KMS-11 (cell line): ENCODE measurements at regions not wholly inside any gene's neighbourhood (a gene's known extent, or its start where the extent isn't known, plus 50 kb on each side); places are given as distances from the start of the nearest gene placed in this dataset.

Experiments used
- H2AFZ ChIP-seq: fragments of 200-600 bp; sonication (generic); 2 replicates; pipeline ENCODE4 v1.6.1; 2016; ENCODE audit warnings: antibody characterized with exemption, mixed run types, low read depth
- H3K27ac ChIP-seq: fragments of 200-600 bp; sonication (generic); 2 replicates; pipeline ENCODE4 v1.6.1; 2016; ENCODE audit warnings: mild to moderate bottlenecking, mixed run types
- H3K27me3 ChIP-seq: fragments of 200-600 bp; sonication (generic); 2 replicates; pipeline ENCODE4 v1.6.1; 2017; ENCODE audit warnings: mild to moderate bottlenecking, low read depth, mixed run types, moderate library complexity; ENCODE audit not compliant: insufficient read depth
- H3K36me3 ChIP-seq: fragments of 200-600 bp; sonication (generic); 2 replicates; pipeline ENCODE4 v1.6.1; 2017; ENCODE audit warnings: mild to moderate bottlenecking, mixed run types; ENCODE audit not compliant: insufficient read depth
- H3K4me1 ChIP-seq: fragments of 200-600 bp; sonication (generic); 2 replicates; pipeline ENCODE4 v1.6.1; 2016; ENCODE audit warnings: mild to moderate bottlenecking, low read depth, mixed run types; ENCODE audit not compliant: poor library complexity, severe bottlenecking
- H3K4me2 ChIP-seq: fragments of 200-600 bp; sonication (generic); 2 replicates; pipeline ENCODE4 v1.7.0; 2016; ENCODE audit warnings: mild to moderate bottlenecking, mixed run types
- H3K4me3 ChIP-seq: fragments of 200-600 bp; sonication (generic); IDR thresholded peaks from 2 replicates; pipeline ENCODE4 v1.6.1; 2017; ENCODE audit warnings: low read depth, low read length, mixed read lengths; ENCODE audit not compliant: insufficient read depth
- H3K79me2 ChIP-seq: fragments of 200-600 bp; sonication (generic); 2 replicates; pipeline ENCODE4 v1.6.1; 2016; ENCODE audit warnings: low read depth, mixed run types; ENCODE audit not compliant: insufficient read depth
- H3K9ac ChIP-seq: fragments of 200-600 bp; sonication (generic); 2 replicates; pipeline ENCODE4 v1.6.1; 2016; ENCODE audit warnings: mild to moderate bottlenecking, mixed run types
- H4K20me1 ChIP-seq: fragments of 200-600 bp; sonication (generic); 2 replicates; pipeline ENCODE4 v1.6.1; 2016; ENCODE audit warnings: mild to moderate bottlenecking, mixed run types; ENCODE audit not compliant: insufficient read depth
- TF ChIP-seq, protein P1 (sequence below): fragments of 200-600 bp; sonication (generic); conservative IDR thresholded peaks from 2 replicates; pipeline ENCODE4 v1.6.1; 2017; ENCODE audit warnings: low read depth, mild to moderate bottlenecking, antibody characterized with exemption, low read length, moderate library complexity, mixed read lengths

- Histone ChIP-seq H3K4me3 (no peak overlapping the region), H3K79me2 (no peaks in the 10 kb centered on the region), H3K27ac (no peak overlapping the region), H2AFZ (no peak overlapping the region), H3K9ac (no peak overlapping the region), H3K4me2 (no peak overlapping the region), H4K20me1 (no peaks in the 10 kb centered on the region), H3K27me3 (no peaks in the 10 kb centered on the region), H3K36me3 (no peaks in the 10 kb centered on the region), H3K4me1 (peaks cover 12% of the 10 kb centered on the region)
- TF ChIP-seq, protein P1, sequence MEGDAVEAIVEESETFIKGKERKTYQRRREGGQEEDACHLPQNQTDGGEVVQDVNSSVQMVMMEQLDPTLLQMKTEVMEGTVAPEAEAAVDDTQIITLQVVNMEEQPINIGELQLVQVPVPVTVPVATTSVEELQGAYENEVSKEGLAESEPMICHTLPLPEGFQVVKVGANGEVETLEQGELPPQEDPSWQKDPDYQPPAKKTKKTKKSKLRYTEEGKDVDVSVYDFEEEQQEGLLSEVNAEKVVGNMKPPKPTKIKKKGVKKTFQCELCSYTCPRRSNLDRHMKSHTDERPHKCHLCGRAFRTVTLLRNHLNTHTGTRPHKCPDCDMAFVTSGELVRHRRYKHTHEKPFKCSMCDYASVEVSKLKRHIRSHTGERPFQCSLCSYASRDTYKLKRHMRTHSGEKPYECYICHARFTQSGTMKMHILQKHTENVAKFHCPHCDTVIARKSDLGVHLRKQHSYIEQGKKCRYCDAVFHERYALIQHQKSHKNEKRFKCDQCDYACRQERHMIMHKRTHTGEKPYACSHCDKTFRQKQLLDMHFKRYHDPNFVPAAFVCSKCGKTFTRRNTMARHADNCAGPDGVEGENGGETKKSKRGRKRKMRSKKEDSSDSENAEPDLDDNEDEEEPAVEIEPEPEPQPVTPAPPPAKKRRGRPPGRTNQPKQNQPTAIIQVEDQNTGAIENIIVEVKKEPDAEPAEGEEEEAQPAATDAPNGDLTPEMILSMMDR: no peak
Observed at GRCh38 chr15:31444844-31445243, 118.2 kb downstream of the KLF13 start.

GRCh38 chr15:31446546-31446945 lies 119.9 kb downstream of the KLF13 start:
- H3K9ac ChIP-seq: no peak overlapping the region

DNA sequence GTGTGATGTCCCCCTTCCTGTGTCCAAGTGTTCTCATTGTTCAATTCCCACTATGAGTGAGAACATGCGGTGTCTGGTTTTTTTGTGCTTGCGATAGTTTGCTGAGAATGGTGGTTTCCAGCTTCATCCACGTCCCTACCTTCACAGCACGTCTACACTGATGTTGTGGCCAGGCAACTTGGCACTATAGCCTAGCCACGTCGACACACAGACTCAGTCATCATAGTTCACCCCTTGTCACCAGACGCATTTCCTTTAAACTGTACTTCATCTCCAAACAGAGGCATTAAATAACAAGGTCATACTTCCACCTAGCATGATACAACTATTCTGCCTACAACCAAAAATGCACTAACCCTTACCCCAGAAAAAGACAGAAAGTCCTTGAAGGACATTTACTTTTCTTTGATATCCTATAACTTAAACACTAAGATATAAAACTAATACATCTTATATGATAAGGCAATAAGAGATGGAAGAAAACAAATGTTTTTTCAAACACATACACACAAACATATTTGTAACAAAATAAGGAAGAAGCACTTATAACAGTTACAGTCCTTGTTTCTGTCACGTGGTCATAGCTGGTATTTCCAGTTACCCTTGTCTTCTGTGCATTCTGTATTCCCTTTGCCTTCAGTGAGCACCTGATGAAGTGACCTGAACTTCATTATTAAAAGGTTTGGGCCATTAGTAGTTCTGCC lies 121.4 kb downstream of the KLF13 start:
- Histone ChIP-seq H2AFZ (no peak overlapping the region), H3K27ac (no peak overlapping the region), H3K27me3 (no peaks in the 10 kb centered on the region), H3K9ac (no peak overlapping the region), H3K4me2 (no peak overlapping the region), H3K4me3 (no peak overlapping the region), H3K79me2 (no peaks in the 10 kb centered on the region), H3K4me1 (peaks cover 12% of the 10 kb centered on the region), H4K20me1 (no peaks in the 10 kb centered on the region), H3K36me3 (no peaks in the 10 kb centered on the region)
- TF ChIP-seq, protein P1: no peak

More at GRCh38 chr15:31446546-31446945, 119.9 kb downstream of the KLF13 start:
- TF ChIP-seq, protein P1: no peak
- Histone ChIP-seq H3K4me1 (peaks cover 12% of the 10 kb centered on the region), H3K4me3 (no peak overlapping the region), H3K27ac (no peak overlapping the region), H3K4me2 (no peak overlapping the region), H2AFZ (no peak overlapping the region), H3K36me3 (no peaks in the 10 kb centered on the region), H3K27me3 (no peaks in the 10 kb centered on the region), H4K20me1 (no peaks in the 10 kb centered on the region), H3K79me2 (no peaks in the 10 kb centered on the region)

DNA sequence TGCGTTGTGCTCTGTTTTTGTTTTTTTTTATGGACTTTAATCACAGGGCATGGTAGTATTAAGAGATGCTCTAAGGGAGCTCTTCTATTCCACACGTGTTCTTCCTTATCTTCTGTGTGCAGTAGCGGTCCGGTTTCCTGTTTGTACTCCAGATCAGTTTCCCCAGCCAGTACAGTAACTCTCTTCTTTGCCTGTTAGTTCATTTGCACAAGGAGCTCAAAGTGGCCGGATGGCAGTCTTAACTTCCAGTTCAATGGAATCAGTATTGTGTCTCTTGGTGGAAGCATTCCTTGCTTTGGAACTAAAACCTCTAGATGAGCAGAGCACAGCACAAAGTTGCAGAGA lies 122.0 kb downstream of the KLF13 start:
- no peak overlapping the region for H3K9ac ChIP-seq
- H2AFZ ChIP-seq: no peak overlapping the region
- peaks cover 12% of the 10 kb centered on the region for H3K4me1 ChIP-seq
- H3K4me3 ChIP-seq: no peak overlapping the region
- TF ChIP-seq, protein P1: no peak
- H3K36me3 ChIP-seq: no peaks in the 10 kb centered on the region
- no peak overlapping the region for H3K27ac ChIP-seq
- no peaks in the 10 kb centered on the region for H3K79me2 ChIP-seq
- no peaks in the 10 kb centered on the region for H4K20me1 ChIP-seq
- no peak overlapping the region for H3K4me2 ChIP-seq
- no peaks in the 10 kb centered on the region for H3K27me3 ChIP-seq
